Motor neuron (in vitro differentiated cells): ENCODE measurements at regions not wholly inside any gene's neighbourhood (a gene's known extent, or its start where the extent isn't known, plus 50 kb on each side); places are given as distances from the start of the nearest gene placed in this dataset.

Source experiments
- ATAC-seq, 8 experiments: fragments of 200-7000 bp; cut with Tn5 transposase; replicated peaks in 6 of 8; 2 replicates each; pipeline ENCODE4 v1.8.0; 2021; ENCODE audit warnings: mild to moderate bottlenecking in 8 of 8, moderate library complexity in 8 of 8
- H3K27ac ChIP-seq, 2 donors: fragments of 250-450 bp; sonication (Bioruptor Pico); 2 replicates each; pipeline ENCODE4 v1.9.0; 2021; ENCODE audit warnings: antibody characterized with exemption in 2 of 2, mild to moderate bottlenecking in 2 of 2, moderate library complexity in 1 of 2
- H3K4me1 ChIP-seq, 2 donors: fragments of 250-450 bp; sonication (Bioruptor Pico); replicated peaks in 1 of 2; 2 replicates each; pipeline ENCODE4 v1.6.1; 2021; ENCODE audit warnings: antibody characterized with exemption in 2 of 2, mild to moderate bottlenecking in 2 of 2, moderate library complexity in 1 of 2
- H3K4me3 ChIP-seq, 5 donors: fragments of 250-450 bp; sonication (Bioruptor Pico); 2 replicates each; pipeline ENCODE4 v1.9.0; 2021; ENCODE audit warnings: antibody characterized with exemption in 5 of 5, mild to moderate bottlenecking in 5 of 5, moderate library complexity in 4 of 5
- WGBS, 10 experiments: fragments of 450-650 bp; shearing (Covaris generic); methylation state at CpG; one replicate each; pipeline ENCODE4 v1.0.0; 2022; 5-methylcytosine and 5-hydroxymethylcytosine counted together
- in situ Hi-C, 9 experiments: fragments of 400-800 bp; cut with MboI; loops; one replicate each; pipeline ENCODE4 v1.15.0; 2021; ENCODE audit warnings: low sequenced_read_pairs in 9 of 9, low pct_unique_long_range_greater_than_20kb in 2 of 9; ENCODE audit not compliant: unreplicated experiment in 9 of 9

- H3K4me1 ChIP-seq: no peaks in the 10 kb centered on the region
- in situ Hi-C loops: no loop called here
- 0 to 65% (median 30%) methylated on average over 1 to 4 of the region's 4 CpGs for WGBS, 10 experiments
Observed at GRCh38 chr10:9294132-9294663, 1239.7 kb downstream of the GATA3 start.

DNA sequence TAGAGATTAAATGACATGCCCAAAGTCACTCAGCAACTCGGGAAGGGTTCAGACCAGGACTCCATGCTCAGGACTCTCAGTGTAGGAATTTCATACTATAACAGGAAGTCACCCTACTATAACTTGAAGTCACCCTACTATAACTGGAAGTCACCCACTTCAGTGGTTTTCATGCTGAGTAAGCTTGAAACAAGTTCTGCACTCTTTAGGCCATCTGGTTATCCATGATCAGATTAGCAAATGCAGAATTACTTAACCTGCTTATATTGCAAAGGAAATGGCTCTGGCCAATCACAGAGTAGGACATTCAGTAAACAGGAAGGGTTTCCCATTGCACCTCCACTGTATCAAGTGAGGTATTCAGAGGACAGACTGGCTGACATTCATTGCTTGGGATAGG lies 1240.4 kb downstream of the GATA3 start:
- WGBS, 10 experiments: 33 to 80% (median 60%) methylated on average over 1 of the region's 1 CpG; no CpG with 5 or more reads in 3 of the 10 experiments
- no peak for ATAC-seq
- Histone ChIP-seq H3K4me1 (no peaks in the 10 kb centered on the region), H3K27ac (no peak overlapping the region), H3K4me3 (no peak overlapping the region)
- in situ Hi-C loops: no loop called here

More at GRCh38 chr10:9294132-9294663, 1239.7 kb downstream of the GATA3 start:
- peak in 2 of 8 experiments; percentile 38 to 60 for ATAC-seq
- H3K27ac ChIP-seq: no peak overlapping the region
- H3K4me3 ChIP-seq: no peak overlapping the region

- ATAC-seq: peak in 1 of 8 experiments; percentile 59
- Histone ChIP-seq H3K27ac (no peak overlapping the region), H3K4me3 (no peak overlapping the region), H3K4me1 (no peaks in the 10 kb centered on the region)
- WGBS, 10 experiments: 30 to 100% (median 87%) methylated on average over 1 to 4 of the region's 4 CpGs; no CpG with 5 or more reads in 1 of the 10 experiments
- in situ Hi-C loops: no loop called here
Observed at GRCh38 chr10:9296190-9296589, 1241.7 kb downstream of the GATA3 start.

DNA sequence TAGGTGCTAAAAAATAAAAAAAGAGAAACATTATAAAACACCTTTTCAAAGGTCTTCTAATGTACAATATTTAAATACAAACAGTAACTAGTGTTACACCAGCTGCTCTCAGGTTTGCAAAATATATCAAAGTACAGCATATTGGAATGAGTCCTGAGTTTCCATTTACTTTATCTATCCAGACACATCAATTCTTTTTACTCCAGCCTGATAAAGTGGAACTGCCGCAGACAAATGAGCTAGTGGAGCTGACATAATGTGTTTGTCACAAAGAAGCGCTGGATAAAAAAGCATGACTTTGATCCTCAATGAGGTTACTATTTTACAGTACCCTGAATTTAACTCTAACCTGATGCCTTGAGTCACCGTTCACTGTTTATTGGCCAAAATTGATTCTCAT lies 1243.1 kb downstream of the GATA3 start:
- Histone ChIP-seq H3K4me1 (no peaks in the 10 kb centered on the region), H3K27ac (no peak overlapping the region), H3K4me3 (no peak overlapping the region)
- no peak for ATAC-seq
- in situ Hi-C loops: no loop called here
- 3 to 100% (median 50%) methylated on average over 1 to 3 of the region's 3 CpGs; no CpG with 5 or more reads in 1 of the 10 experiments for WGBS, 10 experiments

GRCh38 chr10:9299966-9300365 lies 1245.5 kb downstream of the GATA3 start:
- 0 to 100% (median 56%) methylated on average over 1 to 2 of the region's 2 CpGs; no CpG with 5 or more reads in 2 of the 10 experiments for WGBS, 10 experiments

GRCh38 chr10:9301148-9301547 lies 1246.7 kb downstream of the GATA3 start:
- Histone ChIP-seq H3K4me1 (no peaks in the 10 kb centered on the region), H3K4me3 (no peak overlapping the region), H3K27ac (no peak overlapping the region)
- 0 to 67% (median 20%) methylated on average over 1 to 2 of the region's 2 CpGs; no CpG with 5 or more reads in 1 of the 10 experiments for WGBS, 10 experiments
- ATAC-seq: no peak
- in situ Hi-C loops: loop anchor here in 5 of 9 experiments (25.0 kb wide), 3 partner anchors 1439 to 1789 kb away; no protein-coding TSS in a partner anchor

More at GRCh38 chr10:9299966-9300365, 1245.5 kb downstream of the GATA3 start:
- ATAC-seq: no peak
- H3K4me1 ChIP-seq: no peaks in the 10 kb centered on the region
- in situ Hi-C loops: loop anchor here in 5 of 9 experiments (25.0 kb wide), 3 partner anchors 1438 to 1788 kb away; no protein-coding TSS in a partner anchor
- H3K27ac ChIP-seq: no peak overlapping the region
- H3K4me3 ChIP-seq: no peak overlapping the region

DNA sequence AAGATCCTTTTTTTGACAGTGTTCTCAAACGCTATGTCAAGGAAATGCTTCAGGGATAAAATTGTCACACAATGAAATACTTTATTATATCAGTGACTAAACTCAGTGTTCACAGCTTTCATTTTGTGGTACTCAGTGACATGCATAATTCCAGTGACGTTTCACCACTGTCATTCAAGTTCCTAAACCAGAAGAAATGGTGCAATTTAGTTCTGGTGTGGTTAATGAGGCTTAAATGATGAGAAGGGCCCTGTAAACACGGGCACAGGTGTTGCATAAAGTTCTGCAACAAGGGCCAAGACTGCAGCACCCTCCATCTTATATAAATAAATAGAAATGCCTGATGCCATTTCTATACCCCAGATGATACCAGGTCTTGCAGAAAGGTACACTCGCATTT lies 1247.1 kb downstream of the GATA3 start:
- Histone ChIP-seq H3K4me3 (no peak overlapping the region), H3K27ac (no peak overlapping the region), H3K4me1 (no peaks in the 10 kb centered on the region)
- in situ Hi-C loops: loop anchor here in 5 of 9 experiments (25.0 kb wide), 3 partner anchors 1439 to 1789 kb away; no protein-coding TSS in a partner anchor
- WGBS, 10 experiments: 31 to 100% (median 51%) methylated on average over 1 to 4 of the region's 4 CpGs; no CpG with 5 or more reads in 1 of the 10 experiments
- no peak for ATAC-seq

DNA sequence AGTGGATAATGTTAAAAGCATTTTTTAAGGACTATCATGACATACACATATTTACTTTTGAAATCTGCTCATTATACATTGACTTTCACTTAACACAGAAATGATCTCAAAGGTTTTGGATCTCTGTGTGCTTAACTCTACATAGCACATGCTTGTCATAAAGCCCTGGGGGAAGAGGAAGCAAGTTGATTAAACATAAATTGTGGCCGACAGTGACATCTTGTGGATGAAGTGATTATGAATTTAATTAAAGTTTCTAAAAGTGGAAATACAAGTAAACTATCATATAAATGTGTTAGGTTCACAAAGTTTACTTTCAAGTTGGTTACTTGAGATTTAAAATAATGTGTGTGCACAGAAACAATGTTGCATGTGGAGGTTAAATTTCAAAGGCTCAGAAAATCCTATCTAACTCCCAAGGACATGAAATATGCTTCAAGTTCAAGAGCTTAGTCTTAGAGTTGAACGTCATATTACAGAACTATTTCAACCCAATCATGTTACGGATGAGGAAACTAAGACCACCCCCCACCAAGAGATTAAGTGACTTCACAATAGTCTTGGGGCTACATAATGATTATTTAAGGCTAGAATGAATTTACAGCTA lies 1247.8 kb downstream of the GATA3 start:
- Histone ChIP-seq H3K4me1 (no peaks in the 10 kb centered on the region), H3K4me3 (no peak overlapping the region), H3K27ac (no peak overlapping the region)
- peak in 3 of 8 experiments; percentile 48 to 68 (median 53) for ATAC-seq
- WGBS, 10 experiments: 0 to 56% (median 22%) methylated on average over 1 to 3 of the region's 3 CpGs; no CpG with 5 or more reads in 1 of the 10 experiments
- in situ Hi-C loops: loop anchor here in 5 of 9 experiments (25.0 kb wide), 3 partner anchors 1440 to 1790 kb away; no protein-coding TSS in a partner anchor

DNA sequence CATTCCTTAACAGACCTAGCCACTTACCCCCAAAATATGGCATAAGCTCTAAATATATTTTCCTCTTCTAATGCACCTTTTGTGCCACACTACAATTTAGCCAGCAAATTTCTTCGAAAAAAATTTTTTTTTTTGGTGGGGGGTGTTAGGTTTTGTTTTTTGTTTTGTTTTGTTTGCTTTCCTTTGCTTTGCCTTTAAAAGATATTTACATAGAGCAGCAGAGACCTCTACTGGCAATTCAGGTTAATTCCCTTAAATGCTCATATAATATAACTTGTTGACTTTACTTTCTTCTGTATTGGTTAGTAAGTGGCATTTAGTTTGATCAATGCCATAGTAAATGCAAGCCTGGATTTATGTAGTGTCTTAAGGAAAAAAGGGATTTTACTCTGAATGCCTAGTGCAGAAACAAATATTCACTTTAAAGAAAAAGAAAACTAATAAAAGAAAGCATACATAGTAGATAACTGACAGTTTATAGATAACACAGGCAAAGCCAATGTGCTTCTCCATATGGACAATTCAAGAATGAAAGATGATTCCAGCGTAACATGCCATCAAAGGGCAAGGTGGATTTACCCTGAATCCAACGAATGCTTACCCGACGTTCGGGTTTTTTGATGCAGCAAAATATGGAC lies 1250.6 kb downstream of the GATA3 start:
- 0 to 83% (median 45%) methylated on average over 1 to 6 of the region's 6 CpGs for WGBS, 10 experiments

DNA sequence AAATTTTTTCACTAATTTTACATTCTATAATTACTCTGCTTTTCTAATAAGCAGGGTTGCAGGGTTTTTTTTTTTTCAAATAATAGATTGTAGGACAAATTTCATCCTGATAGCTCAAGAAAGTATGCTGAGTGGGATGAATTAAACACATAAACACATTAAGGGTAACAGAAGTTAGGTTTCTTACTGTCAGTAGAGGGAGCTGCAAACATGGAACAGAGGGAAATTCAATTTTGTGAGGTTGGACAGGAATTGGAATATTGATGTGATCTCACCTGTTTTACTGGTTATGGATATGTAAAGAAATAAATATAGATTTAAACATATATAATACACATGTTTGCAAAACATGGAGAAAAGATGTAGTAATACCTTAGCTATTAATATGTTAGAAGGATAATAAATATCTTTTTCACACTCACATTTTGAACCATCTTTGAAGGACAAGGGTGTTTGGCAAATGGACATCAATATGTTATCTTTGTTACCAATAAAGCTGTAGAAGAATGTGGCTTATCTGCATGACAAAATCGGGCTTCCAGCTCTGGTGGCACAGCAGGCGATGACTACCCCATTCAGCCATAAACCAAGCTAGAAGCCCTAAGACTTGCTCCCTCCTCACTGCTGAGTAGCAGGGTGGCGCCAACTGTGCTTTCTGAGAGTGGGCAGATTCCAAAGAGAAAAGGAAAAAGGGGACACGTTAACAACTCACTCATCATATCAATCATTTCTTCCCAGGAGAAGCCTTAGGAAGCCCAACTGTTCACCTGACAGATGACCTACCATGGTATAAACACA lies 1257.4 kb downstream of the GATA3 start:
- no peak for ATAC-seq
- Histone ChIP-seq H3K27ac (no peak overlapping the region), H3K4me1 (peaks cover 0 to 4% of the 10 kb centered on the region in 2 donors), H3K4me3 (no peak overlapping the region)
- in situ Hi-C loops: loop anchor here in 5 of 9 experiments (25.0 kb wide), 3 partner anchors 1450 to 1800 kb away; no protein-coding TSS in a partner anchor
- WGBS, 10 experiments: 0 to 68% (median 44%) methylated on average over 2 to 4 of the region's 4 CpGs; no CpG with 5 or more reads in 2 of the 10 experiments

More for the DNA sequence above, 1250.6 kb downstream of the GATA3 start:
- Histone ChIP-seq H3K4me3 (no peak overlapping the region), H3K27ac (no peak overlapping the region), H3K4me1 (no peaks in the 10 kb centered on the region)
- in situ Hi-C loops: loop anchor here in 5 of 9 experiments (25.0 kb wide), 3 partner anchors 1443 to 1793 kb away; no protein-coding TSS in a partner anchor
- ATAC-seq: peak in 1 of 8 experiments; percentile 52

DNA sequence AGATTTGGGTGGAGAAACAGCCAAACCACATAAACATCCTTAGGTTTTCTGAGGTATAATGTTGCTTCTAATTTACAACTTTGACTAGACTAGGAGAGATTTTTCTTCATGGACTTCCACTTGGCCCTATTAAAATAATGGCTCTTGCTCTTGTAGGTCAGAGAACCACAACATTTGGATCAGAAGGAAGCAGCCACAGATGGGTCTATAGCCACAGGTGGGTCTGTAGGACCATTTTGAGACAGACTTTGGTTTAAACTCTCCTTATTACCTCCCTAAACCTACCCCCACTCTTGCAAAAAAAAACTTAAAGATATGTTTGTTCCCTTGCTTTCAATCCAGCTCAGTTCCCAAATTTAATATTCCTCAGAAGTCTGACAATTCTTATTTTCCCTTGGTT lies 1260.8 kb downstream of the GATA3 start:
- in situ Hi-C loops: loop anchor here in 5 of 9 experiments (25.0 kb wide), 3 partner anchors 1453 to 1803 kb away; no protein-coding TSS in a partner anchor
- H3K27ac ChIP-seq: no peak overlapping the region
- ATAC-seq: no peak

DNA sequence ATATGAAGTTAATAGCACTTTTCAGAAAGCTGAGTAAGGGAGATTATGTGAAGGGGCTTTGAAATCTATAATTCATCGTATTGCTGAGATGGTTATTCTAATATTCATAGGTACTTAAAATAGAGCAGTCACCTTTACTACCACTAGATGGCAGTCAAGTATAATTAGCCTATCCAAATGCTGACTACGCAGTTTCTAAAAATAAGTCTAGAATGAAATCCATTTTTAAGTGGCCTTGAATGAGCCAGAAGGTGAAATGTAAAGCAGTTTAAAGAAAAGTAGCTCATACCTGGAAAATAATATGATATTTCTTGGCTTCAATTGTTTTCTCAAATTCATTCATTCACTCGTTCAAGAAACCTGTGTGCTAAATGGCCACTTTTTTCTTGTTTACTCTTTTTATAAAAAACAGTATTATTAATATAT lies 1277.1 kb downstream of the GATA3 start:
- WGBS, 10 experiments: 13 to 88% (median 34%) methylated on average over 1 to 3 of the region's 3 CpGs; no CpG with 5 or more reads in 1 of the 10 experiments
- ATAC-seq: peak in 5 of 8 experiments; percentile 35 to 71 (median 49)
- in situ Hi-C loops: loop anchor here in 2 of 9 experiments (25.0 kb wide), 2 partner anchors 1356 to 1706 kb away; no protein-coding TSS in a partner anchor

More for the DNA sequence above, 1260.8 kb downstream of the GATA3 start:
- Histone ChIP-seq H3K4me3 (no peak overlapping the region), H3K4me1 (peaks cover 0 to 4% of the 10 kb centered on the region in 2 donors)

More for the DNA sequence above, 1277.1 kb downstream of the GATA3 start:
- Histone ChIP-seq H3K4me3 (no peak overlapping the region), H3K4me1 (peaks cover 0 to 5% of the 10 kb centered on the region in 2 donors), H3K27ac (no peak overlapping the region)
